Frontal cortex (tissue), 3 donors: ENCODE measurements at regions not wholly inside any gene's neighbourhood (a gene's known extent, or its start where the extent isn't known, plus 50 kb on each side); places are given as distances from the start of the nearest gene placed in this dataset.

Experiments used
- DNase-seq, 2 donors: peaks; one replicate each; pipeline ENCODE4 v3.0.0; 2012; ENCODE audit warnings: low spot score in 2 of 2
- FAIRE-seq: peaks from 2 replicates; lab custom pipeline; 2012; peaks lifted over from hg19 to GRCh38; lab: Jason Lieb, UNC
- donor health status: control.
- donor health status: control.
- donor health status: control.

GRCh38 chr1:198929111-198929604 lies 290.3 kb downstream of the PTPRC start:
- DNase-seq (no peak), FAIRE-seq (no peak)

GRCh38 chr1:198929961-198930599 lies 291.2 kb downstream of the PTPRC start:
- FAIRE-seq (no peak), DNase-seq (no peak)

GRCh38 chr1:198932351-198932991 lies 293.6 kb downstream of the PTPRC start:
- DNase-seq (no peak), FAIRE-seq (no peak)

- FAIRE-seq = peak; percentile 93
- no peak for DNase-seq
Observed at GRCh38 chr1:198933515-198934222, 294.8 kb downstream of the PTPRC start.

- FAIRE-seq = no peak
- DNase-seq = no peak
Observed at GRCh38 chr1:198934426-198934825, 295.6 kb downstream of the PTPRC start.

- FAIRE-seq (no peak), DNase-seq (no peak)
Observed at GRCh38 chr1:198934901-198935305, 296.1 kb downstream of the PTPRC start.

GRCh38 chr1:198935306-198935921 lies 296.6 kb downstream of the PTPRC start:
- FAIRE-seq (no peak), DNase-seq (no peak)

- DNase-seq (no peak), FAIRE-seq (no peak)
Observed at GRCh38 chr1:198936371-198937083, 297.7 kb downstream of the PTPRC start.

GRCh38 chr1:198937231-198938031 lies 298.6 kb downstream of the PTPRC start:
- FAIRE-seq = peak; percentile 96
- DNase-seq = peak; percentile 71

- DNase-seq (no peak), FAIRE-seq (no peak)
Observed at GRCh38 chr1:198939286-198939685, 300.4 kb downstream of the PTPRC start.

- no peak for FAIRE-seq
Observed at GRCh38 chr1:198939956-198940355, 301.1 kb downstream of the PTPRC start.

GRCh38 chr1:198942466-198942865 lies 303.6 kb downstream of the PTPRC start:
- DNase-seq (no peak), FAIRE-seq (no peak)

More at GRCh38 chr1:198939956-198940355, 301.1 kb downstream of the PTPRC start:
- DNase-seq = no peak

- no peak for DNase-seq
- FAIRE-seq = no peak
Observed at GRCh38 chr1:198943484-198944187, 304.8 kb downstream of the PTPRC start.

- DNase-seq = no peak
- FAIRE-seq = no peak
Observed at GRCh38 chr1:198947456-198947855, 308.6 kb downstream of the PTPRC start.

GRCh38 chr1:198948895-198949659 lies 310.2 kb downstream of the PTPRC start:
- DNase-seq (no peak), FAIRE-seq (no peak)

GRCh38 chr1:198950036-198950435 lies 311.2 kb downstream of the PTPRC start:
- no peak for DNase-seq
- no peak for FAIRE-seq

GRCh38 chr1:198955085-198955484 lies 316.2 kb downstream of the PTPRC start:
- FAIRE-seq (no peak), DNase-seq (no peak)

- no peak for FAIRE-seq
- DNase-seq = no peak
Observed at GRCh38 chr1:198957044-198957443, 318.2 kb downstream of the PTPRC start.
